Inflammatory macrophage treated with lipopolysaccharide for 4 hours (primary cell): ENCODE measurements at regions not wholly inside any gene's neighbourhood (a gene's known extent, or its start where the extent isn't known, plus 50 kb on each side); places are given as distances from the start of the nearest gene placed in this dataset.

Experiments
- DNase-seq: peaks from one replicate; pipeline ENCODE4 v3.0.0-alpha.2; 2020

- DNase-seq: no peak
Observed at GRCh38 chr2:21451403-21451802, 327.6 kb downstream of the TDRD15 start.

GRCh38 chr2:21452263-21452662 lies 328.5 kb downstream of the TDRD15 start:
- no peak for DNase-seq

GRCh38 chr2:21452678-21453077 lies 328.9 kb downstream of the TDRD15 start:
- no peak for DNase-seq

- no peak for DNase-seq
Observed at GRCh38 chr2:21453723-21454450, 330.1 kb downstream of the TDRD15 start.

GRCh38 chr2:21454839-21455238 lies 331.1 kb downstream of the TDRD15 start:
- no peak for DNase-seq

GRCh38 chr2:21461754-21462240 lies 338.0 kb downstream of the TDRD15 start:
- DNase-seq: no peak

GRCh38 chr2:21466341-21466927 lies 342.7 kb downstream of the TDRD15 start:
- DNase-seq: no peak

GRCh38 chr2:21467280-21467818 lies 343.6 kb downstream of the TDRD15 start:
- no peak for DNase-seq

- DNase-seq: no peak
Observed at GRCh38 chr2:21467910-21468309, 344.1 kb downstream of the TDRD15 start.

GRCh38 chr2:21468624-21469023 lies 344.9 kb downstream of the TDRD15 start:
- DNase-seq: no peak

GRCh38 chr2:21469158-21469557 lies 345.4 kb downstream of the TDRD15 start:
- DNase-seq: no peak

- DNase-seq: no peak
Observed at GRCh38 chr2:21469564-21469963, 345.8 kb downstream of the TDRD15 start.

- no peak for DNase-seq
Observed at GRCh38 chr2:21480162-21480561, 356.4 kb downstream of the TDRD15 start.

- no peak for DNase-seq
Observed at GRCh38 chr2:21484643-21485042, 360.9 kb downstream of the TDRD15 start.

GRCh38 chr2:21486445-21486844 lies 362.7 kb downstream of the TDRD15 start:
- no peak for DNase-seq

GRCh38 chr2:21489080-21489479 lies 365.3 kb downstream of the TDRD15 start:
- no peak for DNase-seq

GRCh38 chr2:21498016-21498415 lies 374.2 kb downstream of the TDRD15 start:
- no peak for DNase-seq

- no peak for DNase-seq
Observed at GRCh38 chr2:21500401-21500945, 376.7 kb downstream of the TDRD15 start.

GRCh38 chr2:21501376-21502027 lies 377.7 kb downstream of the TDRD15 start:
- DNase-seq: no peak

GRCh38 chr2:21515903-21516302 lies 392.1 kb downstream of the TDRD15 start:
- DNase-seq: no peak

GRCh38 chr2:21519412-21519811 lies 395.6 kb downstream of the TDRD15 start:
- no peak for DNase-seq

GRCh38 chr2:21519821-21520220 lies 396.1 kb downstream of the TDRD15 start:
- no peak for DNase-seq

GRCh38 chr2:21535826-21536225 lies 412.1 kb downstream of the TDRD15 start:
- no peak for DNase-seq

GRCh38 chr2:21539685-21540084 lies 415.9 kb downstream of the TDRD15 start:
- no peak for DNase-seq
